ENCODE measurements at regions not wholly inside any gene's neighbourhood (a gene's known extent, or its start where the extent isn't known, plus 50 kb on each side); places are given as distances from the start of the nearest gene placed in this dataset.

- no peak overlapping the region for H2AFZ ChIP-seq (ENCODE audit: low read length, unreplicated experiment)
- no peaks in the 10 kb centered on the region for H3K36me3 ChIP-seq (ENCODE audit: insufficient read depth, low read length)
- H3K79me2 ChIP-seq (ENCODE audit: control insufficient read depth, insufficient read depth, low read length, unreplicated experiment) = no peaks in the 10 kb centered on the region
- H3K27me3 ChIP-seq (ENCODE audit: insufficient read depth, low read length) = no peaks in the 10 kb centered on the region
- no peak overlapping the region for H3K4me3 ChIP-seq (ENCODE audit: low read depth, low read length)
- no peaks in the 10 kb centered on the region for H3K4me1 ChIP-seq (ENCODE audit: control insufficient read depth, insufficient read depth, low read length, unreplicated experiment)
- no peak overlapping the region for H3K27ac ChIP-seq (ENCODE audit: low read depth, low read length)
Measured at GRCh38 chr4:133775881-133776280, 425.7 kb downstream of the PABPC4L start.

GRCh38 chr4:133775469-133775868, 426.1 kb downstream of the PABPC4L start:
- no peaks in the 10 kb centered on the region for H3K36me3 ChIP-seq (ENCODE audit: insufficient read depth, low read length)

GRCh38 chr4:133759428-133759827, 442.2 kb downstream of the PABPC4L start:
- no peaks in the 10 kb centered on the region for H3K36me3 ChIP-seq (ENCODE audit: insufficient read depth, low read length)
- no peak overlapping the region for H3K27ac ChIP-seq (ENCODE audit: low read depth, low read length)
- no peaks in the 10 kb centered on the region for H3K4me1 ChIP-seq (ENCODE audit: control insufficient read depth, insufficient read depth, low read length, unreplicated experiment)
- no peaks in the 10 kb centered on the region for H3K27me3 ChIP-seq (ENCODE audit: insufficient read depth, low read length)
- no peaks in the 10 kb centered on the region for H3K79me2 ChIP-seq (ENCODE audit: control insufficient read depth, insufficient read depth, low read length, unreplicated experiment)
- no peak overlapping the region for H2AFZ ChIP-seq (ENCODE audit: low read length, unreplicated experiment)
- no peak overlapping the region for H3K4me3 ChIP-seq (ENCODE audit: low read depth, low read length)

More at GRCh38 chr4:133775469-133775868, 426.1 kb downstream of the PABPC4L start:
- Histone ChIP-seq H3K4me3 (ENCODE audit: low read depth, low read length) (no peak overlapping the region), H2AFZ (ENCODE audit: low read length, unreplicated experiment) (no peak overlapping the region), H3K27ac (ENCODE audit: low read depth, low read length) (no peak overlapping the region), H3K4me1 (ENCODE audit: control insufficient read depth, insufficient read depth, low read length, unreplicated experiment) (no peaks in the 10 kb centered on the region), H3K79me2 (ENCODE audit: control insufficient read depth, insufficient read depth, low read length, unreplicated experiment) (no peaks in the 10 kb centered on the region), H3K27me3 (ENCODE audit: insufficient read depth, low read length) (no peaks in the 10 kb centered on the region)

GRCh38 chr4:133741766-133742165, 459.8 kb downstream of the PABPC4L start:
- Histone ChIP-seq H3K36me3 (ENCODE audit: insufficient read depth, low read length) (no peaks in the 10 kb centered on the region), H3K79me2 (ENCODE audit: control insufficient read depth, insufficient read depth, low read length, unreplicated experiment) (no peaks in the 10 kb centered on the region), H3K4me1 (ENCODE audit: control insufficient read depth, insufficient read depth, low read length, unreplicated experiment) (no peaks in the 10 kb centered on the region), H3K27ac (ENCODE audit: low read depth, low read length) (no peak overlapping the region), H2AFZ (ENCODE audit: low read length, unreplicated experiment) (no peak overlapping the region), H3K27me3 (ENCODE audit: insufficient read depth, low read length) (no peaks in the 10 kb centered on the region), H3K4me3 (ENCODE audit: low read depth, low read length) (no peak overlapping the region)

- Histone ChIP-seq H3K4me1 (ENCODE audit: control insufficient read depth, insufficient read depth, low read length, unreplicated experiment) (no peaks in the 10 kb centered on the region), H3K4me3 (ENCODE audit: low read depth, low read length) (no peak overlapping the region), H3K36me3 (ENCODE audit: insufficient read depth, low read length) (no peaks in the 10 kb centered on the region), H3K27ac (ENCODE audit: low read depth, low read length) (no peak overlapping the region), H3K79me2 (ENCODE audit: control insufficient read depth, insufficient read depth, low read length, unreplicated experiment) (no peaks in the 10 kb centered on the region), H2AFZ (ENCODE audit: low read length, unreplicated experiment) (no peak overlapping the region), H3K27me3 (ENCODE audit: insufficient read depth, low read length) (no peaks in the 10 kb centered on the region)
Measured at GRCh38 chr4:133720001-133720400, 481.6 kb downstream of the PABPC4L start.

GRCh38 chr4:133719098-133719497, 482.5 kb downstream of the PABPC4L start:
- no peak overlapping the region for H3K4me3 ChIP-seq (ENCODE audit: low read depth, low read length)

GRCh38 chr4:133714211-133714610, 487.4 kb downstream of the PABPC4L start:
- Histone ChIP-seq H3K27me3 (ENCODE audit: insufficient read depth, low read length) (no peaks in the 10 kb centered on the region), H3K4me1 (ENCODE audit: control insufficient read depth, insufficient read depth, low read length, unreplicated experiment) (no peaks in the 10 kb centered on the region), H2AFZ (ENCODE audit: low read length, unreplicated experiment) (no peak overlapping the region), H3K27ac (ENCODE audit: low read depth, low read length) (no peak overlapping the region), H3K36me3 (ENCODE audit: insufficient read depth, low read length) (no peaks in the 10 kb centered on the region), H3K79me2 (ENCODE audit: control insufficient read depth, insufficient read depth, low read length, unreplicated experiment) (no peaks in the 10 kb centered on the region), H3K4me3 (ENCODE audit: low read depth, low read length) (no peak overlapping the region)

More at GRCh38 chr4:133719098-133719497, 482.5 kb downstream of the PABPC4L start:
- H3K27ac ChIP-seq (ENCODE audit: low read depth, low read length) = no peak overlapping the region
- no peaks in the 10 kb centered on the region for H3K4me1 ChIP-seq (ENCODE audit: control insufficient read depth, insufficient read depth, low read length, unreplicated experiment)
- H3K27me3 ChIP-seq (ENCODE audit: insufficient read depth, low read length) = no peaks in the 10 kb centered on the region
- H3K79me2 ChIP-seq (ENCODE audit: control insufficient read depth, insufficient read depth, low read length, unreplicated experiment) = no peaks in the 10 kb centered on the region
- H2AFZ ChIP-seq (ENCODE audit: low read length, unreplicated experiment) = no peak overlapping the region
- no peaks in the 10 kb centered on the region for H3K36me3 ChIP-seq (ENCODE audit: insufficient read depth, low read length)

GRCh38 chr4:133713340-133713739, 488.2 kb downstream of the PABPC4L start:
- Histone ChIP-seq H3K27me3 (ENCODE audit: insufficient read depth, low read length) (no peaks in the 10 kb centered on the region), H3K4me3 (ENCODE audit: low read depth, low read length) (no peak overlapping the region), H2AFZ (ENCODE audit: low read length, unreplicated experiment) (no peak overlapping the region), H3K79me2 (ENCODE audit: control insufficient read depth, insufficient read depth, low read length, unreplicated experiment) (no peaks in the 10 kb centered on the region), H3K4me1 (ENCODE audit: control insufficient read depth, insufficient read depth, low read length, unreplicated experiment) (no peaks in the 10 kb centered on the region), H3K36me3 (ENCODE audit: insufficient read depth, low read length) (no peaks in the 10 kb centered on the region), H3K27ac (ENCODE audit: low read depth, low read length) (no peak overlapping the region)

GRCh38 chr4:133711817-133712216, 489.8 kb downstream of the PABPC4L start:
- Histone ChIP-seq H3K27me3 (ENCODE audit: insufficient read depth, low read length) (no peaks in the 10 kb centered on the region), H2AFZ (ENCODE audit: low read length, unreplicated experiment) (no peak overlapping the region), H3K36me3 (ENCODE audit: insufficient read depth, low read length) (no peaks in the 10 kb centered on the region), H3K4me1 (ENCODE audit: control insufficient read depth, insufficient read depth, low read length, unreplicated experiment) (no peaks in the 10 kb centered on the region), H3K79me2 (ENCODE audit: control insufficient read depth, insufficient read depth, low read length, unreplicated experiment) (no peaks in the 10 kb centered on the region), H3K4me3 (ENCODE audit: low read depth, low read length) (no peak overlapping the region), H3K27ac (ENCODE audit: low read depth, low read length) (no peak overlapping the region)

GRCh38 chr4:133694416-133694815, 507.2 kb downstream of the PABPC4L start:
- Histone ChIP-seq H3K27ac (ENCODE audit: low read depth, low read length) (no peak overlapping the region), H3K4me1 (ENCODE audit: control insufficient read depth, insufficient read depth, low read length, unreplicated experiment) (no peaks in the 10 kb centered on the region), H3K36me3 (ENCODE audit: insufficient read depth, low read length) (no peaks in the 10 kb centered on the region), H2AFZ (ENCODE audit: low read length, unreplicated experiment) (no peak overlapping the region), H3K79me2 (ENCODE audit: control insufficient read depth, insufficient read depth, low read length, unreplicated experiment) (no peaks in the 10 kb centered on the region), H3K27me3 (ENCODE audit: insufficient read depth, low read length) (no peaks in the 10 kb centered on the region), H3K4me3 (ENCODE audit: low read depth, low read length) (no peak overlapping the region)

GRCh38 chr4:133683967-133684366, 517.6 kb downstream of the PABPC4L start:
- H3K4me1 ChIP-seq (ENCODE audit: control insufficient read depth, insufficient read depth, low read length, unreplicated experiment) = no peaks in the 10 kb centered on the region
- no peaks in the 10 kb centered on the region for H3K79me2 ChIP-seq (ENCODE audit: control insufficient read depth, insufficient read depth, low read length, unreplicated experiment)
- no peak overlapping the region for H2AFZ ChIP-seq (ENCODE audit: low read length, unreplicated experiment)
- H3K4me3 ChIP-seq (ENCODE audit: low read depth, low read length) = no peak overlapping the region
- H3K36me3 ChIP-seq (ENCODE audit: insufficient read depth, low read length) = no peaks in the 10 kb centered on the region
- H3K27me3 ChIP-seq (ENCODE audit: insufficient read depth, low read length) = no peaks in the 10 kb centered on the region
- H3K27ac ChIP-seq (ENCODE audit: low read depth, low read length) = no peak overlapping the region

All from ACC112 (cell line).